AG20443 (cell line): ENCODE measurements at regions not wholly inside any gene's neighbourhood (a gene's known extent, or its start where the extent isn't known, plus 50 kb on each side); places are given as distances from the start of the nearest gene placed in this dataset.
"Not testable (repeated sequence)": the region's sequence is repeated elsewhere in the genome, so short reads cannot be mapped to it uniquely, and the experiment has no call there.

Experiments
- DNase-seq: peaks from one replicate; pipeline ENCODE4 v3.0.0; 2012; ENCODE audit warnings: low spot score, mixed read lengths

GRCh38 chr9:82445556-82445955 lies 457.0 kb downstream of the SPATA31D1 start:
- DNase-seq, result no peak

- DNase-seq, result no peak
Observed at GRCh38 chr9:82447343-82447742, 458.8 kb downstream of the SPATA31D1 start.

- no peak for DNase-seq
Observed at GRCh38 chr9:82449986-82450385, 461.4 kb downstream of the SPATA31D1 start.

- no peak for DNase-seq
Observed at GRCh38 chr9:82454509-82455190, 466.1 kb downstream of the SPATA31D1 start.

GRCh38 chr9:82456642-82457041 lies 468.1 kb downstream of the SPATA31D1 start:
- DNase-seq, result peak; percentile 52

GRCh38 chr9:82457298-82457697 lies 468.7 kb downstream of the SPATA31D1 start:
- no peak for DNase-seq

- DNase-seq, result no peak
Observed at GRCh38 chr9:82457891-82458290, 469.3 kb downstream of the SPATA31D1 start.

- DNase-seq, result no peak
Observed at GRCh38 chr9:82458296-82458695, 469.7 kb downstream of the SPATA31D1 start.

- no peak for DNase-seq
Observed at GRCh38 chr9:82466616-82467260, 478.2 kb downstream of the SPATA31D1 start.

GRCh38 chr9:82467436-82467835 lies 478.9 kb downstream of the SPATA31D1 start:
- no peak for DNase-seq

- no peak for DNase-seq
Observed at GRCh38 chr9:82474235-82474634, 485.7 kb downstream of the SPATA31D1 start.

- no peak for DNase-seq
Observed at GRCh38 chr9:82475584-82476301, 487.2 kb downstream of the SPATA31D1 start.

- DNase-seq, result no peak
Observed at GRCh38 chr9:82480921-82481320, 492.3 kb downstream of the SPATA31D1 start.

GRCh38 chr9:82487935-82488312 lies 499.4 kb downstream of the SPATA31D1 start:
- DNase-seq, result no peak

GRCh38 chr9:82488313-82489200 lies 500.0 kb downstream of the SPATA31D1 start:
- peak; percentile 69 for DNase-seq

- peak; percentile 28 for DNase-seq
Observed at GRCh38 chr9:82489201-82489821, 500.7 kb downstream of the SPATA31D1 start.

- peak; percentile 53 for DNase-seq
Observed at GRCh38 chr9:82490019-82490499, 501.5 kb downstream of the SPATA31D1 start.

GRCh38 chr9:82490821-82491220 lies 502.2 kb downstream of the SPATA31D1 start:
- not testable (repeated sequence) for DNase-seq

GRCh38 chr9:82491604-82492003 lies 503.0 kb downstream of the SPATA31D1 start:
- no peak for DNase-seq

GRCh38 chr9:82492274-82492673 lies 503.7 kb downstream of the SPATA31D1 start:
- no peak for DNase-seq
